Fibroblast of lung (primary cell): ENCODE measurements at regions not wholly inside any gene's neighbourhood (a gene's known extent, or its start where the extent isn't known, plus 50 kb on each side); places are given as distances from the start of the nearest gene placed in this dataset.
"Not testable (repeated sequence)": the region's sequence is repeated elsewhere in the genome, so short reads cannot be mapped to it uniquely, and the experiment has no call there.

ENCODE experiments used
- DNase-seq, 2 donors: peaks; one replicate each; pipeline versions ENCODE4 v3.0.0 to v3.0.0-alpha.2; 2010; ENCODE audit warnings: low read depth in 2 of 2
- H2AFZ ChIP-seq: 2 replicates; pipeline ENCODE4 v1.5.1; 2012; ENCODE audit warnings: low read length, control low read depth, inconsistent platforms
- H3K27ac ChIP-seq: 2 replicates; pipeline ENCODE4 v1.5.1; 2011; ENCODE audit warnings: low read length, control low read depth; ENCODE audit not compliant: insufficient read depth
- H3K27me3 ChIP-seq: 2 replicates; pipeline ENCODE4 v1.5.1; 2011; ENCODE audit warnings: mild to moderate bottlenecking, low read length; ENCODE audit not compliant: control insufficient read depth, insufficient read depth
- H3K36me3 ChIP-seq: 2 replicates; pipeline ENCODE4 v1.5.1; 2011; ENCODE audit warnings: low read length; ENCODE audit not compliant: control insufficient read depth, insufficient read depth
- H3K4me1 ChIP-seq: 2 replicates; pipeline ENCODE4 v1.5.1; 2011; ENCODE audit warnings: low read length; ENCODE audit not compliant: control insufficient read depth, insufficient read depth; ENCODE audit errors: extremely low read depth
- H3K4me2 ChIP-seq: 2 replicates; pipeline ENCODE4 v1.5.1; 2011; ENCODE audit warnings: low read length, control low read depth; ENCODE audit not compliant: insufficient read depth; ENCODE audit errors: extremely low read depth
- H3K4me3 ChIP-seq, 4 experiments: fragments of 200-600 bp in 1 of 4; sonication (generic) in 1 of 4; replicated peaks in 1 of 4; 2 replicates each; pipeline ENCODE4 v1.5.1; 2011 to 2016; ENCODE audit warnings: low read length in 4 of 4, low read depth in 3 of 4, mild to moderate bottlenecking in 3 of 4, control low read depth in 2 of 4, inconsistent platforms in 1 of 4, mixed read lengths in 1 of 4; ENCODE audit not compliant: insufficient read depth in 1 of 4; ENCODE audit errors: control extremely low read depth in 1 of 4
- H3K79me2 ChIP-seq: 2 replicates; pipeline ENCODE4 v1.5.1; 2012; ENCODE audit warnings: mild to moderate bottlenecking, low read length, inconsistent platforms; ENCODE audit not compliant: control insufficient read depth, insufficient read depth
- H3K9ac ChIP-seq: 2 replicates; pipeline ENCODE4 v1.5.1; 2011; ENCODE audit warnings: mild to moderate bottlenecking, low read length, control low read depth; ENCODE audit not compliant: insufficient read depth
- H3K9me3 ChIP-seq: 2 replicates; pipeline ENCODE4 v1.5.1; 2012; ENCODE audit warnings: low read depth, low read length; ENCODE audit not compliant: control insufficient read depth, insufficient read depth
- H4K20me1 ChIP-seq: 2 replicates; pipeline ENCODE4 v1.5.1; 2011; ENCODE audit warnings: low read length; ENCODE audit not compliant: control insufficient read depth, insufficient read depth; ENCODE audit errors: extremely low read depth
- EZH2 ChIP-seq: IDR thresholded peaks from 2 replicates; pipeline ENCODE4 v1.5.1; 2012; ENCODE audit warnings: low read length, control low read depth, mild to moderate bottlenecking; ENCODE audit errors: missing control alignments
- TF ChIP-seq, protein P1 (sequence below), 2 donors: IDR thresholded peaks in 1 of 2; conservative IDR thresholded peaks in 1 of 2; 1 replicate in 1 of 2; 2 replicates in 1 of 2; pipeline ENCODE4 v1.5.1; 2011 to 2012; ENCODE audit warnings: low read length in 2 of 2, control low read depth in 1 of 2, inconsistent platforms in 1 of 2, low read depth in 1 of 2, mild to moderate bottlenecking in 1 of 2

DNA sequence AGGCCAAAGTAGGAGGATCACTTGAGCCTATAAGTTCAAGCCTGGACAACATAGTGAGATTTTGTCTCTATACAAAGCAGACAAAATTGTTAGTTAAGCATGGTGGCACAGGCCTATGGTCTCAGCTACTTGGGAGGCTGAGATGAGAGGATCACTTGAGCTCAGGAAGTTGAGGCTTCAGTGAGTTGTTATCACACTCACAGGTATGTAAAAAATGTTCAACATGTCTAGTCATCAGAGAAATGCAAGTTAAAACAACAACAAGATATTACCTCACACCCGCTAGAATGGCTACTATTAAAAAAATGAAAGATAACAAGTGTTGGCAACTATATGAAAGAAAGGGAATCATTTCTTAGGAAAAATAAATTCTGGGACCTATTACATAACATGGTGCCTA, 341.5 kb upstream of the ST8SIA4 start:
- no peak overlapping the region for H3K27ac ChIP-seq
- no peak overlapping the region for H3K9ac ChIP-seq
- H3K27me3 ChIP-seq, result no peaks in the 10 kb centered on the region
- H3K9me3 ChIP-seq, result no peaks in the 10 kb centered on the region
- no peak overlapping the region for H3K4me3 ChIP-seq
- no peak overlapping the region for H2AFZ ChIP-seq
- no peaks in the 10 kb centered on the region for H3K4me1 ChIP-seq
- no peaks in the 10 kb centered on the region for H3K79me2 ChIP-seq
- no peaks in the 10 kb centered on the region for H3K36me3 ChIP-seq
- DNase-seq, result no peak
- TF ChIP-seq, protein P1, sequence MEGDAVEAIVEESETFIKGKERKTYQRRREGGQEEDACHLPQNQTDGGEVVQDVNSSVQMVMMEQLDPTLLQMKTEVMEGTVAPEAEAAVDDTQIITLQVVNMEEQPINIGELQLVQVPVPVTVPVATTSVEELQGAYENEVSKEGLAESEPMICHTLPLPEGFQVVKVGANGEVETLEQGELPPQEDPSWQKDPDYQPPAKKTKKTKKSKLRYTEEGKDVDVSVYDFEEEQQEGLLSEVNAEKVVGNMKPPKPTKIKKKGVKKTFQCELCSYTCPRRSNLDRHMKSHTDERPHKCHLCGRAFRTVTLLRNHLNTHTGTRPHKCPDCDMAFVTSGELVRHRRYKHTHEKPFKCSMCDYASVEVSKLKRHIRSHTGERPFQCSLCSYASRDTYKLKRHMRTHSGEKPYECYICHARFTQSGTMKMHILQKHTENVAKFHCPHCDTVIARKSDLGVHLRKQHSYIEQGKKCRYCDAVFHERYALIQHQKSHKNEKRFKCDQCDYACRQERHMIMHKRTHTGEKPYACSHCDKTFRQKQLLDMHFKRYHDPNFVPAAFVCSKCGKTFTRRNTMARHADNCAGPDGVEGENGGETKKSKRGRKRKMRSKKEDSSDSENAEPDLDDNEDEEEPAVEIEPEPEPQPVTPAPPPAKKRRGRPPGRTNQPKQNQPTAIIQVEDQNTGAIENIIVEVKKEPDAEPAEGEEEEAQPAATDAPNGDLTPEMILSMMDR (conservative IDR thresholded peaks at IDR 0.05 in 1 of 2, IDR thresholded peaks at IDR 0.05 in 1 of 2; ENCODE audit: low read depth in 1 of 2, low read length in 2 of 2), result no peak
- no peak for TF ChIP-seq EZH2
- no peak overlapping the region for H3K4me2 ChIP-seq
- no peaks in the 10 kb centered on the region for H4K20me1 ChIP-seq

DNA sequence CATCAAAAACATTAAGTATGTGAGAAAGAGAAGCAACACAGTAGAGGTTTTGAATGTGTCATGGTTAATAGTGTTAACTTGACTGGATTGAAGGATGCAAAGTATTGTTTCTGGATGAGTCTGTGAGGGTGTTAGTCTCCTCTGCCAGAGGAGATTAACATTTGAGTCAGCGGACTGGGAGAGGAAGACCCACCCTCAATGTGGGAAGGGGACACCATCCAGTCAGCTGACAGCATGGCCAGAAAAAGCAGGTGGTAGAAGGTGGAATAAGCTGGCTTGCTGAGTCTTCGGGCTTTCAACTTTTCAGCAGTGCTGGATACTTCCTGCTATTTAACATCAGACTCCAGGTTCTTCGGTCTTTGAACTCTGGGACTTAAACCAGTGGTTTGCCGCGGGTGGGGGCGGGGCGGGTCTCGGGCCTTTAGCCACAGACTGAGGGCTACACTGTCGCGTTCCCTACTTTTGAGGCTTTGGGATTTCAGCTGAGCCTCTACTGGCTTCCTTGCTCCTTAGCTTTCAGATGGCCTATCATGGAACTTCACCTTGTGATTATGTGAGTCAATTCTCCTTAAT, 309.9 kb upstream of the ST8SIA4 start:
- no peaks in the 10 kb centered on the region for H3K79me2 ChIP-seq
- H3K4me1 ChIP-seq, result no peaks in the 10 kb centered on the region
- no peaks in the 10 kb centered on the region for H3K36me3 ChIP-seq
- no peaks in the 10 kb centered on the region for H4K20me1 ChIP-seq
- no peak overlapping the region for H3K4me3 ChIP-seq
- no peaks in the 10 kb centered on the region for H3K9me3 ChIP-seq
- H3K4me2 ChIP-seq, result no peak overlapping the region
- H3K27ac ChIP-seq, result no peak overlapping the region
- H3K27me3 ChIP-seq, result no peaks in the 10 kb centered on the region
- no peak overlapping the region for H2AFZ ChIP-seq
- H3K9ac ChIP-seq, result no peak overlapping the region
- TF ChIP-seq, protein P1 (conservative IDR thresholded peaks at IDR 0.05 in 1 of 2, IDR thresholded peaks at IDR 0.05 in 1 of 2; ENCODE audit: low read depth in 1 of 2, low read length in 2 of 2), result no peak
- TF ChIP-seq EZH2, result no peak
- no peak for DNase-seq

DNA sequence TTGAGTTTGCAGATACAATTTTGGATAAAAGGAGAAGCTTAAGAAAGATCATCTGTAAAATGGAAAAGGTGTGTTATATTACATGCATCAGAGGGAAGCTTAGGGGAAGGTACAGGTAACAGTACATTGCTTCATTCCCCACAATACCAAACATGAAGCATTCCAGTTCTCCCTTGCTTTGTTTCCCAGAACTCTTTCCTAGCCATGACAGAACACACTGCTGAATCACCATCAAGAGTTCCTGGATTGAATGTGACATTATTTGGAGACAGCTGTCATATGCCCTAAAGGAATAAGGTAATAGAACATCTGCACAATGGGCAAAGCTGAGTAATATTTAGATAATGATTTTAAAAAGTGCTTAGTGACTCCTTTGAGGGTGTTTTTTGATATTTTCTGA, 303.5 kb upstream of the ST8SIA4 start:
- Histone ChIP-seq H3K9me3 (no peaks in the 10 kb centered on the region), H3K4me1 (no peaks in the 10 kb centered on the region), H3K36me3 (no peaks in the 10 kb centered on the region), H3K4me3 (no peak overlapping the region), H2AFZ (no peak overlapping the region), H3K79me2 (no peaks in the 10 kb centered on the region), H3K27ac (no peak overlapping the region), H3K27me3 (no peaks in the 10 kb centered on the region), H3K9ac (no peak overlapping the region), H3K4me2 (no peak overlapping the region), H4K20me1 (no peaks in the 10 kb centered on the region)
- no peak for TF ChIP-seq EZH2
- TF ChIP-seq, protein P1 (conservative IDR thresholded peaks at IDR 0.05 in 1 of 2, IDR thresholded peaks at IDR 0.05 in 1 of 2; ENCODE audit: low read depth in 1 of 2, low read length in 2 of 2), result no peak
- no peak for DNase-seq

DNA sequence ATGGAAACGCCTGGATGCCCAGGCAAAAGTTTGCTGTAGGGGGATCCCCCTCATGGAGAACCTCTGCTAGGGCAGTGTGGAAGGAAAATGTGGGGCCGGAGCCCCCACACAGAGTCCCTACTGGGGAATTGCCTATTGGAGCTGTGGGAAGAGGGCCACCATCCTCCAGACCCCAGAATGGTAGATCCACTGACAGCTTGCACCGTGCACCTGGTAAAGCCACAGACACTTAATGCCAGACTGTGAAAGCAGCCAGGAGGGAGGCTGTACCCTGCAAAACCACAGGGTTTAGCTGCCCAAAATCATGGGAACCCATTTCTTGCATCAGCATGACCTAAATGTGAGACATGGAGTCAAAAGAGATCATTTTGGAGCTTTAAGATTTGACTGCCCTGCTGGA, 302.0 kb upstream of the ST8SIA4 start:
- DNase-seq, H3K79me2 ChIP-seq, H3K4me3 ChIP-seq, H3K9me3 ChIP-seq, H3K9ac ChIP-seq, H3K27me3 ChIP-seq, H3K4me2 ChIP-seq, H3K4me1 ChIP-seq, H3K27ac ChIP-seq, H4K20me1 ChIP-seq, H3K36me3 ChIP-seq, H2AFZ ChIP-seq: not testable (repeated sequence)

DNA sequence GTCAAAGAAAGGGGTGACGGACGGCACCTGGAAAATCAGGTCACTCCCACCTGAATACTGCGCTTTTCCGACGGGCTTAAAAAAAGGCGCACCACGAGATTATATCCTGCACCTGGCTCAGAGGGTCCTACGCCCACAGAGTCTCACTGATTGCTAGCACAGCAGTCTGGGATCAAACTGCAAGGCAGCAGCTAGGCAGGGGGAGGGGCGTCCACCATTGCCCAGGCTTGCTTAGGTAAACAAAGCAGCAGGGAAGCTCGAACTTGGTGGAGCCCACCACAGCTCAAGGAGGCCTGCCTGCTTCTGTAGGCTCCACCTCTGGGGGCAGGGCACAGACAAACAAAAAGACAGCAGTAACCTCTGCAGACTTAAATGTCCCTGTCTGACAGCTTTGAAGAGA, 277.3 kb upstream of the ST8SIA4 start:
- not testable (repeated sequence) for H3K4me1 ChIP-seq, H3K36me3 ChIP-seq, H3K9me3 ChIP-seq, H3K4me3 ChIP-seq, H3K4me2 ChIP-seq, H3K27ac ChIP-seq, H3K79me2 ChIP-seq, H4K20me1 ChIP-seq, DNase-seq, H3K27me3 ChIP-seq, H3K9ac ChIP-seq, H2AFZ ChIP-seq
